ENCODE measurements at regions not wholly inside any gene's neighbourhood (a gene's known extent, or its start where the extent isn't known, plus 50 kb on each side); places are given as distances from the start of the nearest gene placed in this dataset.

- no peaks in the 10 kb centered on the region for H3K9me3 ChIP-seq
- H3K27ac ChIP-seq = no peak overlapping the region
- DNase-seq = no peak
- no peaks in the 10 kb centered on the region for H3K4me1 ChIP-seq
- TF ChIP-seq, protein P1, sequence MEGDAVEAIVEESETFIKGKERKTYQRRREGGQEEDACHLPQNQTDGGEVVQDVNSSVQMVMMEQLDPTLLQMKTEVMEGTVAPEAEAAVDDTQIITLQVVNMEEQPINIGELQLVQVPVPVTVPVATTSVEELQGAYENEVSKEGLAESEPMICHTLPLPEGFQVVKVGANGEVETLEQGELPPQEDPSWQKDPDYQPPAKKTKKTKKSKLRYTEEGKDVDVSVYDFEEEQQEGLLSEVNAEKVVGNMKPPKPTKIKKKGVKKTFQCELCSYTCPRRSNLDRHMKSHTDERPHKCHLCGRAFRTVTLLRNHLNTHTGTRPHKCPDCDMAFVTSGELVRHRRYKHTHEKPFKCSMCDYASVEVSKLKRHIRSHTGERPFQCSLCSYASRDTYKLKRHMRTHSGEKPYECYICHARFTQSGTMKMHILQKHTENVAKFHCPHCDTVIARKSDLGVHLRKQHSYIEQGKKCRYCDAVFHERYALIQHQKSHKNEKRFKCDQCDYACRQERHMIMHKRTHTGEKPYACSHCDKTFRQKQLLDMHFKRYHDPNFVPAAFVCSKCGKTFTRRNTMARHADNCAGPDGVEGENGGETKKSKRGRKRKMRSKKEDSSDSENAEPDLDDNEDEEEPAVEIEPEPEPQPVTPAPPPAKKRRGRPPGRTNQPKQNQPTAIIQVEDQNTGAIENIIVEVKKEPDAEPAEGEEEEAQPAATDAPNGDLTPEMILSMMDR (IDR thresholded peaks at IDR 0.05 in 8 of 11, conservative IDR thresholded peaks at IDR 0.05 in 3 of 11) = no peak
- TF ChIP-seq POLR2A (IDR thresholded peaks at IDR 0.05) = no peak
- no peak for TF ChIP-seq POLR2AphosphoS5 (IDR thresholded peaks at IDR 0.05)
- intact Hi-C loops (cut with DNase I; ENCODE audit: low total_unique reads) = no loop called here
- peaks cover 0 to 5% (median 0%) of the 10 kb centered on the region in 7 donors for H3K27me3 ChIP-seq (replicated peaks in 1 of 7)
- H3K36me3 ChIP-seq = no peaks in the 10 kb centered on the region
- H3K4me3 ChIP-seq = no peak overlapping the region
Measured at GRCh38 chr5:168211245-168211644, 80.2 kb upstream of the WWC1 start.

DNA sequence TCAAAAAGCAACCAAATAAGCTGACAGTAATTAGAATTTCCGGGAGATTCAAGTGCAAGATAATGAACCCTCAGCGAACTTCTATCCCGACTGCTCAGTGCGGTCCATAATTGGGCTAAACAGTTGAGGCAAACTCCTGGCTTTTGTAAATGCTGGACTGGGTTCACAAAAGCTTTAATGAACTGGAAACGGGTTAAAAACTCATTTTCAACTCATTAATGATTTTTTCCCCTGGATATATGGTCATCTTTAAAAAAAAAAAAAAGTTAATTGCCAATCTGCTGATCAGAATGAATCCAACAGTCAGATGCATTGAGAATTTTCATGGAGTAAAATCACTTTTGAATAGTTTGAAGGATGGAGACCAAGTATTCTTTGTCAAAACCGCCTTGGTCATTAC is 79.5 kb upstream of the WWC1 start:
- intact Hi-C loops (cut with DNase I; ENCODE audit: low total_unique reads) = no loop called here
- TF ChIP-seq POLR2AphosphoS5 (IDR thresholded peaks at IDR 0.05) = no peak
- TF ChIP-seq, protein P1 (IDR thresholded peaks at IDR 0.05 in 8 of 11, conservative IDR thresholded peaks at IDR 0.05 in 3 of 11) = no peak
- TF ChIP-seq POLR2A (IDR thresholded peaks at IDR 0.05) = no peak

DNA sequence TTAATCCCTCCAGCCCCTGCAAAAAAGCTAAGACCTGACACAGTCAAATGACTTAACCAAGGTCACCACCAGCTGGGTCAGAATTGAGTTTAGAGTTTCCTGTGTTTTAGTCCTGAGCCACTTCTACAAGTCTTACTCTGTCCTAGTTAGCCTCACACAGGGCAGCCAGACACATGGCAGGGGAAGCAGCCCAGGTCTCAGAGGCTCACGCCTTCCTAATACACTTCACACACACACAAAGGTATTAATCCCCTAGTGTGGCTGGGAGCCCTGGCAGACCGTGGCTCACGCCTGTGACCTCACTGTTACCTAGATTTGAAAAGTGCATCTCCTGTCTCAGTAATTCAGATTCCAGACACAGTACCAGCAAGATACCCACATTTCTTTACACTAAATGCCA is 77.4 kb upstream of the WWC1 start:
- Histone ChIP-seq H3K4me3 (no peak overlapping the region), H3K27me3 (replicated peaks in 1 of 7) (peaks cover 0 to 5% (median 0%) of the 10 kb centered on the region in 7 donors), H3K9me3 (no peaks in the 10 kb centered on the region), H3K4me1 (no peaks in the 10 kb centered on the region), H3K36me3 (no peaks in the 10 kb centered on the region), H3K27ac (no peak overlapping the region)
- WGBS, 5 donors = 84 to 94% (median 90%) methylated on average over 3 of the region's 3 CpGs
- DNase-seq = no peak
- TF ChIP-seq POLR2A (IDR thresholded peaks at IDR 0.05) (no peak), POLR2AphosphoS5 (IDR thresholded peaks at IDR 0.05) (no peak)
- TF ChIP-seq, protein P1 (IDR thresholded peaks at IDR 0.05 in 8 of 11, conservative IDR thresholded peaks at IDR 0.05 in 3 of 11) = no peak
- intact Hi-C loops (cut with DNase I; ENCODE audit: low total_unique reads) = no loop called here

More for the DNA sequence above, 79.5 kb upstream of the WWC1 start:
- 86 to 93% (median 88%) methylated on average over 6 of the region's 6 CpGs for WGBS, 5 donors
- DNase-seq = no peak
- Histone ChIP-seq H3K27ac (no peak overlapping the region), H3K4me3 (no peak overlapping the region), H3K27me3 (replicated peaks in 1 of 7) (peaks cover 0 to 5% (median 0%) of the 10 kb centered on the region in 7 donors), H3K36me3 (no peaks in the 10 kb centered on the region), H3K4me1 (no peaks in the 10 kb centered on the region), H3K9me3 (no peaks in the 10 kb centered on the region)

DNA sequence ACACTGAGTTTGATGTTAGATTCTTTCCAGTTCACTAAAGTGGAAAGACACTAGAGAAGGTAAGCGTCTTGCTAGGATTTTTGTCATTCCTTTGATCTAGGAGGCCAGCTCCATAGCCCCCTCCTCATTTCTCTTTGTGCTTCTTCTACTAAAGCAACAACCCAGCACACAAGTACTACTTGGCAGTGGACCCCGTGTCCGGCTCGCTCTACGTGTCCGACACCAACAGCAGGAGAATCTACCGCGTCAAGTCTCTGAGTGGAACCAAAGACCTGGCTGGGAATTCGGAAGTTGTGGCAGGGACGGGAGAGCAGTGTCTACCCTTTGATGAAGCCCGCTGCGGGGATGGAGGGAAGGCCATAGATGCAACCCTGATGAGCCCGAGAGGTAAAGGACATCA is 76.6 kb upstream of the WWC1 start:
- 84 to 96% (median 94%) methylated on average over 13 of the region's 13 CpGs for WGBS, 5 donors
- TF ChIP-seq POLR2AphosphoS5 (IDR thresholded peaks at IDR 0.05) = no peak
- TF ChIP-seq, protein P1 (IDR thresholded peaks at IDR 0.05 in 8 of 11, conservative IDR thresholded peaks at IDR 0.05 in 3 of 11) = no peak
- no peak for TF ChIP-seq POLR2A (IDR thresholded peaks at IDR 0.05)
- intact Hi-C loops (cut with DNase I; ENCODE audit: low total_unique reads) = no loop called here
- H3K4me1 ChIP-seq = peaks cover 0 to 7% (median under 1%) of the 10 kb centered on the region in 6 donors
- DNase-seq = no peak
- no peaks in the 10 kb centered on the region for H3K9me3 ChIP-seq
- H3K27me3 ChIP-seq (replicated peaks in 1 of 7) = peaks cover 0 to 5% (median 0%) of the 10 kb centered on the region in 7 donors
- no peak overlapping the region for H3K27ac ChIP-seq
- no peaks in the 10 kb centered on the region for H3K36me3 ChIP-seq
- no peak overlapping the region for H3K4me3 ChIP-seq
